ENCODE measurements at regions not wholly inside any gene's neighbourhood (a gene's known extent, or its start where the extent isn't known, plus 50 kb on each side); places are given as distances from the start of the nearest gene placed in this dataset.

DNA sequence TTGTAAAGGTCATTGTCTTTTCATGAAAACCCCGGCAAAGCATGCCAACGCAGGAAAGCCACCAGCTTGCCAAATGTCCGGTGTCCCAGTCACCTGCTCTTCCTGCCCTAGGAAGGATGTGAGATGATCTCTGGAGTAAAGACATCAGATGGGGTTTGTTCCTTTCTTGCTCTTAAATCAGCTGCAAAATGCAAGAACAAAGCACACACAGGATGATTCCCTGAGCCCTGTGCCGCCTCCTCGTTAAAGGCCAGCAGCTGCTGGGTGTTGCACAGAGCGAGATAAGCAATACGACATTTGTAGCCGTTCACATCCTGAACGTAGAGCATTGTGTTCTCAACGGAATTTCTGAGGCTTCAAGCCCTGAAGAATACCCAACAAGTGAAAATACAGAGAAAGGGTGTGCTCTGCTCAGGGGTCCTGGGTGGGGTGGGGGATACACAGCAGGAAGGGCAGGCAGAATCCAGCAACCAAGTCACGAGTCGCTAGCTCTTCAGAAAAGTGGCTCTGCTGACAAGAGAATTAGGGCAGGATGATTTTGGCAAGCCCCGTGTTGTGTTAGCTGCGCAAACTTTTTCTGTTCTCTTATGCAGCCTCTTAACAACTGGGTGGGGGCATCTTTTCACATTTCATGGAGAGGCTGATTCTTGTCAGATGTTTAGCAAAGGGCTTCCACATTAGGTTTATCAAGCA, 229.2 kb upstream of the MAP3K1 start:
- peak; percentile 62 for DNase-seq

DNA sequence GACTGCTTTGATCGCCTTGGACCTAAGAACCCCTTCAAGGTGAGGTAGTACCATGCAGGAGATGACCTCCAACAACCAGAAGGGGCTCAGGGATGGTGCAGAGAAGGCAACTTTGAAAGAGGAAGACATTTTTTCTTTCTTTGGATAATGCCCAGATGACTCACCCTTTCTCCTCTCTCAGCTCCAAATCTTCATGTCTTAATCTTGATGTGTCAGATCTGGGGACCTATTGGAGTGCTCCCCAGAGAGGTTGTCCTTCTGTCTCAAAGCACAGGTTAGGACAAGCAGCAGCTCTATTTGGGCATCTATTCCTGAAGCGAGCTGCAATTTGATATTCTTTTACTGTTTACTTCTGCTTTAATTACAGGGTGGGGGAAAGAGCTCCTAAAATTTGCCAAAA, 229.9 kb upstream of the MAP3K1 start:
- no peak for DNase-seq

DNA sequence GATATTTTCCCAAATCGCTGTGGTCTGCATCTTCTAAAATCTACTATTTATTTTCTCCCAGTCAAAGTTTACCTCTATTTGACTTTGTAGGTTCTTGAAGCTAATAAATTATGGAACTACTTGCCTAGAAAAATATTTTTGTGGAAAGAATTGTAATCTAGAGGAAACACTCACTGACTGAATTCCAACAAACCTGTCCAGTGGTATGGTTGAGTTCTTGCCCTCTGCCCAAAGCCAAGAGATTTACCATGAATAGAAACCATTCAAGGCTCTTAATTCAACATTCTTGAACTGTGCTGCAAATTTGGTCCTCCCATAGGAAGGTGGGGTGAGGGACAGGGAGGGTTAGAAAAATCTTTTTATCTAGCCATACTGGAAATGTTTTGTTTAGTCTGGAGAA, 233.9 kb upstream of the MAP3K1 start:
- no peak for DNase-seq

DNA sequence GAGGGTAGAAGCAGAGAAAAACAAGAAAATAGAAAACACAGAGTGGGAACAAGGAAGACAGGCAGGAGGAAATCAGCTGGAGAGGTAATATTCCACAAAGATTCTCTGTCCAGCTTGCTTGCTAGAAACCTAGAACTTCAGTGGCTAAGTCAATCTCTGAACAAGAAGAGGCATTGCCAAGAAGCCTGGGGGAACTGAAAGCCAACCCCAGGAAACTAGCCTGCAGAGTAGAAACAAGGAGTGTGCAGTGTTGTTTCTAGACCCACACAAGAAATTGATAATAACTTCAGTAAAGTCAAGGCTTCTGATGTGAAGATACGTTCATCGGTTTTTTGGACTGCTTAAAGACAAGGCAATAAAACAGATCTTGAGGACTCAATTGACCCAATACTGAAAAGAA, 234.5 kb upstream of the MAP3K1 start:
- DNase-seq = no peak

DNA sequence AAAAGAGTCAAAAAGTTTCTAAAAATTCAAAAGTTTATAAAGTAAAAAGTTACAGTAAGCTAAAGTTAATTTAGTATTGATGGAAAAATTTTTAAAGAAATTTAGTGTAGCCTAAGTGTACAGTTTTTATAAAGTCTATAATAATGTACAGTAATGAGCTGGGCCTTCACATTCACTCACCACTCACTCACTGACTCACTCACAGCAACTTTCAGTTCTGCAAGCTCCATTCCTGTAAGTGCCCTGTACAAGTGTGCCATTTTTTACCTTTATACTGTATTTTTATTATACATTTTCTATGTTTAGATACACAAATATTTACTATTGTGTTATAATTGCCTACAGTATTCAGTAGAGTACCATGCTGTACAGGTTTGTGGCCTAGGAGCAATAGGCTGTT, 239.5 kb upstream of the MAP3K1 start:
- no peak for DNase-seq

DNA sequence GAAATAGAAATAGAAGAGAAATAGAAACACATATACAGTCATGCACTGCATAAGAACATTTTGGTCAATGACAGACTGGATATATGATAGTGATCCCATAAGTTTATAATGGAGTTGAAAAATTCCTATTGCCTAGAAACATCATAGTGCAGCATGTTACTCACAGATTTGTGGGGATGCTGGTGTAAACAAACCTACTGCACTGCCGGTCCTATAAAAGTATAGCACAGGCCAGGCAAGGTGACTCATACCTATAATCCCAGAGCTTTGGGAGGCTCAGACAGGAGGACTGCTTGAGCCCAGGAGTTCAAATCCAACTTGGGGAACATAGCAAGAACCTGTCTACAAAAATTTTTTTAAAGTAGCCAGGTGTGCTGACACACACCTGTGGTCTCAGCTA, 240.6 kb upstream of the MAP3K1 start:
- DNase-seq = no peak

DNA sequence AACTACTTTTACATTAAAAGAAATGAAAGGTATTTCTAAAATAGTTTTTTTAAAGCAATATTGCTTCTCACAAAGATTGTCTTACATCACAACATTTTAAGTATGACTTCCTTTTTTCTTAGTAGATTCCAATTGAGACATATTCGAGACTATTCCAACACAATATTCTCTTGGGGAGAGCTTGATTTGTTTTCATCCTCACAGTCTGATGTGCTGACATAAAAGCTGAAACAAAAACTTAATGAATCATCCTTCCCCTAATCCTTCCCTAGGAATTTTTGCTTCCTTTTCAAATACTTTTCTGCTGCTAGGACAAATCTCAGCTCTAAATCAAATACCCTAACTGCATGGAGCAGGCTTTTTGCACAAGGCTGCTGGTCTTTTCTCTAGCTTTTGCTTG, 245.8 kb upstream of the MAP3K1 start:
- DNase-seq = no peak

DNA sequence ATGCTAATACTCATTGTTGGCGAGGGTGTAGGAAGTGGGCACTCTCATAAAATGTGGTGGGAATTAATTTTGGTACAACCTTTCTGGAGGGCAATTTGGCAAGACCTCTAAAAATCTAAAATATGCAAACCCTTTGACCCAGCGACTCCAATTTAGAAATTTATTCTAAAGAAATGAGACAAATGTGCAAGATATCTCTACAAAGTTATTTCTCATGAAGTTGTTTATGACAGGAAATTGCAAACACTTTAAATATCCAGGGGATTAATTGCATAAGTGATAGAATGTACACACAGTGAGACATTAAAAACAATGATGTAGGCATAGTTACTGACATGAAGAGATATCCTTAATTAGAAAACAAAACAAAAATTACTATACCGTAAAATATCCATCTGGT, 246.3 kb upstream of the MAP3K1 start:
- DNase-seq = no peak

DNA sequence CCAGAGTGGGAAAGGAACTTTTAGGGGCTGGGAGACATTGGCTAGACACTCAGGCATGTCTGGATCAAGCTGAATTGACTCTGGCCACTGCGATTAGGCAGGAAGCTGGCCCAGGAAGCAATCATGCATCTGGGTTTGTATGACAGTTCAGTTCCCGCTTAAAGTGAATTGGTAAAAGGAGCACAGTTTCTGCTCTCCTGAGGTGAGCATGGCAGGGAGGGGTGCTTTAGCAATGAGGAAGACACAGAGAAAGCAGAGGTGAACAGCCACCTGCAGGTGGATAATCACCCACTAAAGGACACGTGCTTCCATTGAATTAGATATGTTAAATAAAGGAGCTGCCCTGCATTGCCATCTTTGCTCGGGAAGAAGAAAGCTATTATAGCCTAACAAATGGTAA, 248.1 kb upstream of the MAP3K1 start:
- no peak for DNase-seq

DNA sequence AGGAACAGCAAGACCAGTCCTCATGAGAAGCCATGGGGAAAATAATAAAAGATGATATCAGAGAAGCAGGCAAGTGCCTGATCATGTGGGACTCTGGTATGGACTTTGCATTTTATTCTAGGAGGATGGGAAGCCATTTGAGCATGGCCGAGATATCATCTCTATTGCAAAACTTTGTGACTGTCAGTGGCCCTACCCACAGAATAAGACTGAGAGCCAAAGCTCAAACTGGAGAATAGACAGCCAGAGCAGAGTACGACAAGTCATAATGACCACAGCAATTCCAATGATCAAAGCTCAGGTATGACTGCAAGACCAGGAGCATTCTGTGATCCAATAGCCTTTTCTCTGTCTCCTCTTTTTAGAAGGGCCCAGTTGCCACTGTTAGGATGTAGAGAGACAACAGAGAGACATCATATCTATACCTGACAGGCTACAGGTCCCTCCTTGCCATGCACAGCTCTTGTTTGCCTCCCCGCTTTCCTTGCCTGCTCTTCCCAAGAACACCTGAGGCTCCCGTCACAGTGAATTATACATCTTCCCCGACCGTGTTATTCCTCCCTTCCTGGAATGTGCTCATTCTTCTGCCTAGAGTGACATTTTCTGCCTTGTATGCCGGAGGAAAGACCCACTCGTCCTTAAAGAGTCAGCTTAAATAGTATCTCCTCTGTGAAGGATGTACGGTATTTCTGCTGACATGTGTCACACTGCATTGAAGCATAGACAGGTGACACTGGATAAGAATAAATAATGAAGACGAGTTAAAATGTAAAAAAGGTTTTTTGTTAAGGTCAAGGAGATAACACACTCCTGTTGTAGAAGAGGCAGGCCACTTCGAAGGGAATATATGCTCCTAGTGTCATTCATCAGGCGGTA, 248.7 kb upstream of the MAP3K1 start:
- no peak for DNase-seq

DNA sequence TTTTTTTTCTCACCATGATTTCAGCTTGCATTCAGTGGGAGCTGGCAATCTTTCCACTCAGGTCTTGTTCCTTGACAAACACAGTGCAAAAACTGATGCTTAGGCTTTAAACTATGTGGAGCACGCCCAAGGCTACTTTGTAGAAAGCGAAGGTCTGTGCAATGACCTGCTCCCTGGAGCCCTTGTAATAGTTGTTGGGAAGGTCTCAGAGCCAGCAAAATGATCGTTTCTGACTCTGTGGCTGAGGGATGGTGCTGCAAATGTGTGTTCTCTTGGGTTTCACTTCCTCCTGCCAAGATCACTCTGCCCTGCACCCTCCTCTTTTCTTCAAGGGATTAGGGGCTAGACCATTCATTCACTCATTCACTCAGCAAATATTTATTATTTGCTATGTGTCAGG, 249.7 kb upstream of the MAP3K1 start:
- DNase-seq = no peak

DNA sequence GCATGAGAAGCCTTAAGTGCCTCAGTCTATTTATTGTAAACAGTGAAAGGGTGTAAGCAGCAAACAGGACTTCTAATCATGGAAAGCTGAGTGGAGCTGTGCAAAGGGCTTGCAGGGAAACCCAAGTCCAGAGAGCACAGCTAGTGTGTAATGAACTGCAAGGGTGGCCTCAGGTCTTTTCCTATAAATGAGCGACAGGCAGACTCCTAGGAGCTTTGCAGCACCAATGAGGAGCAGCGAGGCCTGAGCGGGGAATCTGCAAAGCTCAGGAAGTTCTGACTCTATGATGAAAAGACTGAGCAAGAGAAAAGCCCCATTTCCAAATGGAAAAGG, 250.1 kb upstream of the MAP3K1 start:
- DNase-seq = no peak

DNA sequence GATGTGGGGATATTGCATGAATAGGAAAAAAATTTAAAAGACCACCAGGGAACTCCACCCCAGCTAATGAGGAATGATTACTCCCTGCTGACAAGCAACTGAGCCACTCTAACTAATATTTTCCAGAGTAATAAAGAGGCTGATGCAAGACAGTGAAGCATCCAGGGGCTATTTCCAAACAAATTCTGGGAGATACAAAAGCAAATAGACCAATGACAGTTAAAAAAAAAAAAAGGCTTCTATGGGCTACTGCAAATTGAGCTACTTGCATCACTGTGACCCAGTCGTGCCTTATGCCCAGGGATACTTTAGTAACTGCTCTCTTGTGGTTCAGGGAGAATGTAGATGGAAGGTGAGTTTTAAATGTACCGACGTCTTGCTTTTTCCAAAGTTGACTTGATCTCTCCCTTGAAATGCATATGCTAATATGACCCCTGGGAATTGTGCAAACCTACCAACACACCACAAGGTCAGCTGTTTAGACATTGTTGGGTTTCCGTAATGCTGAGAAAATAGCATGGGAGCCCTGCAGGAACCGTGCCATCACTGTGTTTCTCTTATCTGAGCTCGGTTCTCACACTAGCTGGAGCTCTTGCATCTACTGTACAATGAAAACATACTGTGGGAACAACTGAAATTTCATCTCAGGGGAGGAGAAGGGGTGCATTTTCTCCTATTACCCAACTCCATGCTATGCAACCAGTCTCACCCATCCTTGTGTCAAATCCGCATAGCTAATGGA, 250.6 kb upstream of the MAP3K1 start:
- no peak for DNase-seq

DNA sequence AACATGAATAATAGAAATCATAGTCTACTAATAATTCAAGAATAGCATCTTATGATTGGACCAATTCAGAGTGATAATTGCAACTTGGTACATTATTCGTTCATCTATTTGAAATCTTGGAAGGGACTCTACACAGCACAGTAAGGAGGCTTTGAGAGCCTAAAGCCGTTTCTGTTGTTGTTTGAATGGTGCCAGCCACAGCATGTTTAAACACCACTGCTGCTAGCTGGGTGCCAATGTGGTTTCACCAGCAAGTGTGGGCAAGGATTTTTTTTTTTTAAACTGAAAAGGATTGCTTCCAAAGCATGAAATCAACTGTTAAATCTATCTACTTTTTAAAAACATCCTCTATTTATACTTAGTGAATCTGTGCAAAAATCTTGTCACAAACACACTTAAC, 253.9 kb upstream of the MAP3K1 start:
- DNase-seq = no peak

DNA sequence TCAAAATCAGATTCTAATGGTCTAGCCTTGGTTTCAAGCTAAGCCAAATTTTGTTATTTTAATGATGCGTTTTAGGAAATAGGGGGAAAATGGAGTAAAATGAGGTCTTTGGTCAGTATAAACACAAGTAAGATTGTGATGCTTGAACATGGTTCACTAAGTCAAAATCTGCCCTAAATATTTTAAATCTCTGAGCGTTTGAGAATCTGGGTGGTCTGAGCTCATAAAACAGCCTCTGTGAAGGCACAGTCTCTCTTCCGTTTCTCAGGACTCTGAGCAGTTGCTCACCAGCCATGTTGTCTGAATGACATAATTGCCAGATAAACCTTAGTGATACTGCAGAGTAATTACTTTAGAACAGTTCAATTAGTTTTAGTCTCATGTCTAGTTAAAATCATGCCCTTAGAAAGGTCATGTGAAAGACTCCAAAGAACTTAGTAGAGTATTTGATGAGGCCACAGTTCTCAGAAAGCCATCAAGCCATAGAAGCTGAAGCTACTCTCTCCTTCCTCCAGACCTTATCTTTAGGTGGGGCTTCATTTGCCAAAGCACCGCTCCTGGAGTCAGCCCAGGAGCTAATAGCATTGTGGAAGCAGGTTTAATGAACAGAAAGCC, 257.1 kb upstream of the MAP3K1 start:
- DNase-seq = no peak

DNA sequence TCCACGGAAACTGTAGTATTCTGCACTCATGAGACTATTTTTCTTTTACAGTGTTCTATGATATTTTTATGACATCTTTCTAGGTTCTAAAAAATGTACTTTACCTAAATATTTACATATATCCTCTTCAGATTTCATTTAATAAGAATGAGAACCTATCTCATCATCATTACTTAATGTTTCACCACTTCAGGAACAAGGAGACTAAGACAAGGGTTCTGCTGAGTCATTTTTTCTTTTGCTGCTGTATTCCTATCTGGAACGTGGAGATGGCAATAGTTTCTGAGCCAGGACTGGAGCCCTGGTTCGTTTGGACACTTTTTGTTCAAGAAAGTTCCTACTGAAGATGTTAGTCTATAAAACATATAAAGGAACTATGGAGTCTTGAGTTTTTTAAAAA, 258.2 kb upstream of the MAP3K1 start:
- no peak for DNase-seq

DNA sequence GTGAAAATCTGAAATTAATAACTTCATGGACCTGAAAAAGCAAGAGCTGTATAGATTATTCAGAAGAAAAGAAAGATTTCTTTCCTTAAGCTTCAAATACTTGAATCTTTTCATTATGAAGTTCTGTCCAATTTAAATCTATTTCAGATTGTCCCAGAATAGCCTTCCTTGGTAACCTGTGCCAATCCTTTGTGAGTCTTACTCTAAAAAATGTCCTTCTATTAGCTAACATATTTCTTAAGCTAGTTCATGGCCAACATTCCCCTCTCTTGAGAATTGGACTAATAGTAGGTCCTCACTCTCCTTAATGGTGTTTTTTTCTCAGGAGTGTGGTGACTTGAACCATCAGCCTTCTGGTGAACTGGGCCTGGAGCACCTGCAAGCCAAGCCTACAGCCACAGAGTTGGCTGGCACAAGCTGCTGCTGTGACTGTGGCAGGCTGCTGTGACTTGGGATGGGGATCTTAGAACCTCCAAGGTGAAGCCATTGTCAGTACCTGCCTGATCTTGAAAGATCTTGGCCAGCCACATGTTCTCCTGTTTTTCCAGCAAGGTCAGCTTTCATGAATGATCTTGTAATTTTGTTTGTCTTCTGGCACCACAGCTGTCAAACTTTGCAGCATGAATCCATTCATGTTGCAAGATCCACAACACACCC, 262.6 kb upstream of the MAP3K1 start:
- no peak for DNase-seq

DNA sequence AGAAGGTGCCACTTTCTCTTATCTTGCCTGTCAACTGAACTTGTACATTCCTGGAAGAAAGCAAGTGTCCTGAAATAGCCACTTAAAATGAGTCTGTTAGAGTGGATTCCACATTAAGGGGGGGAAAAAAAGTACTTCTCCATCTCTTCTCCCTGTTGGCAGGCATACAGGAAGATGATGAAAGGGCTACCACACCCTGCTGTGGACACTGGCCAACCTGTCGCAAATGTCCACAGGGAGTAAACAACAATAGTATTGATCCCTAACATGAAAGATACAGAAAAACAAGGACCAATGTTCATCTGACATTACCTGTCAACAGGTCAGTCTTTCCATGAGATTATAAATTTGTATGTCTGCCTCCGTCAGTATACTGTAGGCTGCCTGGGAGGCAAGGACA, 265.1 kb upstream of the MAP3K1 start:
- no peak for DNase-seq

DNA sequence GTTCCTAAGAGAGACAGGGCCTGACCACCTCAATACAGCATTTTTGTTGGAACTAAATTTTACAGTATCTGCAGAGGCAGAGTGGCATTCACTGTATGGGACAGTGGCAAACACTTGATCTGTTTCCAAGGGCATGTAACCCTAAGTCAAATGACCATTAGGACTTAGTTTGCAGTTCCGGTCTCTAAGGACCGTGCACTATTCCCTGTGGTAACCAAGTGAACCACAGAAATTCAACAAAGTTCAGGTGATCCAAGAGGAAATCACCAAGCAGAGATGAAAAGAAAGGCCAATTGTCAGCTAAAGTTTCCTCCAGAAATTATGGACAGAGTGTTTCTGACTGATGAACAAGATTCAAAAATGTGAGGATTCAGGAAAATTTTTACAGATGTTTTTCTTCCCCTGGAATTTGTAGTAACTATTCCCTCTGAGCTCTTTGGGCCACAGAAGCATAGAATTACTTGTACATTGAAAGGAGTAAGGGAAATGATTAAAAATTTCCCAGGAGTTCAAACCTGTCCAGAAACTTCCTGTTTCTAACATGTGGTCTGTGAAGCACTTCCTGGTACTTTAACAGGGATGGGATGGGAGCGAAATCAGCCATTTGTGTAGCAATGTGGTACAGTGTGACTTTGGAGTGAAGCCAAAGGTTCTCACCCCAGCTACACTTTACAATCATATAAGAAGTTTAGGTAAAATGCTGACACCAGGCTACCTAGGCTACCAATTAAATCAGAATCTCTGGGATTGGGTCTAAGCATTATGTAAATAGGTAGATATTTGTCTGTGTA, 266.1 kb upstream of the MAP3K1 start:
- no peak for DNase-seq

DNA sequence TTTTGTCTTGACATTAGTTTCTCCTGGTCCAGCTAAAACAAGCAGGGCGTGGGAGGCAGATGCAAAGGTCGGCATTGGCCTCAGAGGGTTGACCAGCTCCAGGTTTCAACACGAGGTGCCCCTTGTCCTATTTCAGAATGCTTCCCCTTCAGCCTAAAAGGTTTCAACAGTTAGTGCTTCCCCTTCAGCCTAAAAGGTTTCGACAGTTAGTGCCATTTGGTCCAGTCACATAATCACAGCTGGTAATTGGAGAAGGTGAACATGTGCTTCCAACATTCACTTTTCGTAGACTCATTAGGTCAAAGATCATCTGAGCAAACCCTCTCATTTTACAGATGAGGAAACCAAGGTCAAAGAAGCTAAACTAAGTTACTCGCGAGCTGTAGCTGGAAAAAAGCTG, 270.3 kb upstream of the MAP3K1 start:
- no peak for DNase-seq

DNA sequence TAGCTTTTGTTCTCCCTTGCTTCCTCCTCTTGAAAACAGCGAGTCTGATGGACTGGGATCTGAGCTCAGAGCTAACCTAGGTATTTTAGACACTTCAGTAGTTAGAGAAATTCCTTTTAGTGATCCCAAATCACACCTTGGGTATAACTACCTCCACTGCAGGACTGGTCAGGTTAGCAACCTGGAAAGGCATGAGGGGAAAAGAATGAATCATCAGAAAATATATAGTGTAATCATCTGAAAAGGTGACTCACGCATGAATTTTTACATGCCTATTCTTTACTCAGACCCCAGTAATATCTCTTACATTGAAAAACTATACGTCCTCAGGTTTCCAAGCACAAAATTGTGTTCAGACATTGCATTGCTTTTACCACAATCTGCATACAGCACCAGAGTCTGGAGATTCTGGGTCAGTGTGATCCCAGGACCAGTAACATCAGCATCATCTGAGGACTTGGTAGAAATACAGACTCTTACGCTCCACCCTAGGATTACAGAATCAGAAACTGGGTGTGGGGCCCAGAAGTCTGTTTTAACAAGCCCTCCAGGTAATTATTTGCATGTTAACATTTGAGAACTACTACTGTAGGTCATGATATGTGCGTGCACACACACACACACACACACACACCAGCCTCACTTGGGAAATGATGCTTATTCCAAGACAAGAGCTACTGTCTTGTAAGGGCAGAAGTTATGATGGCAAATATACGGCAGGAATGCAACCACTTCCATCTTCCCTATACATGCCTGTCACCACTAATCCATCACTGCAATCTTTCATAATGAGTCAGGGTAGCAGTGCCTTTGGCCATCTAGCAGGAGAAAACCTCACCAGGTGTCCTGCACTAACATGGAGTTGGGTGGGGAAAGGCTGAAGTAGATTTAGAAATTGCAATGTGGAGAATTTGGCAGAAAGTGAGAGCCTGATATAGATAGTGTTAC, 271.6 kb upstream of the MAP3K1 start:
- no peak for DNase-seq

Data from NCI-H345 (cell line).